Inflammatory macrophage treated with lipopolysaccharide for 4 hours (primary cell): ENCODE measurements at regions not wholly inside any gene's neighbourhood (a gene's known extent, or its start where the extent isn't known, plus 50 kb on each side); places are given as distances from the start of the nearest gene placed in this dataset.
A peak's percentile ranks its signal among the peaks of the same experiment; 100 is the strongest.

Experiments used
- DNase-seq: peaks from one replicate; pipeline ENCODE4 v3.0.0-alpha.2; 2020

- no peak for DNase-seq
These were observed 71.6 kb upstream of the CNTN1 start for GRCh38 chr12:40620564-40621019.

- peak; percentile 28 for DNase-seq
These were observed 69.9 kb upstream of the CNTN1 start for GRCh38 chr12:40622246-40622838.

- DNase-seq: no peak
These were observed 60.1 kb upstream of the CNTN1 start for GRCh38 chr12:40632171-40632570.

GRCh38 chr12:40632933-40633332 is 59.3 kb upstream of the CNTN1 start:
- no peak for DNase-seq

GRCh38 chr12:40634517-40635131 is 57.6 kb upstream of the CNTN1 start:
- no peak for DNase-seq

- no peak for DNase-seq
These were observed 57.0 kb upstream of the CNTN1 start for GRCh38 chr12:40635141-40635731.
